DND-41 (cell line): ENCODE measurements at regions not wholly inside any gene's neighbourhood (a gene's known extent, or its start where the extent isn't known, plus 50 kb on each side); places are given as distances from the start of the nearest gene placed in this dataset.
"Not testable (repeated sequence)": the region's sequence is repeated elsewhere in the genome, so short reads cannot be mapped to it uniquely, and the experiment has no call there.

ENCODE experiments used
- EZH2 ChIP-seq: IDR thresholded peaks from 3 replicates; pipeline ENCODE4 v1.6.1; 2012; ENCODE audit warnings: borderline replicate concordance, low read depth, mild to moderate bottlenecking, moderate library complexity, low read length, inconsistent platforms; ENCODE audit not compliant: severe bottlenecking
- TF ChIP-seq, protein P1 (sequence below): IDR thresholded peaks from 2 replicates; pipeline ENCODE4 v1.5.1; 2012; ENCODE audit warnings: borderline replicate concordance, low read length, moderate library complexity, mild to moderate bottlenecking; ENCODE audit not compliant: poor library complexity, severe bottlenecking; ENCODE audit errors: extremely low read depth

DNA sequence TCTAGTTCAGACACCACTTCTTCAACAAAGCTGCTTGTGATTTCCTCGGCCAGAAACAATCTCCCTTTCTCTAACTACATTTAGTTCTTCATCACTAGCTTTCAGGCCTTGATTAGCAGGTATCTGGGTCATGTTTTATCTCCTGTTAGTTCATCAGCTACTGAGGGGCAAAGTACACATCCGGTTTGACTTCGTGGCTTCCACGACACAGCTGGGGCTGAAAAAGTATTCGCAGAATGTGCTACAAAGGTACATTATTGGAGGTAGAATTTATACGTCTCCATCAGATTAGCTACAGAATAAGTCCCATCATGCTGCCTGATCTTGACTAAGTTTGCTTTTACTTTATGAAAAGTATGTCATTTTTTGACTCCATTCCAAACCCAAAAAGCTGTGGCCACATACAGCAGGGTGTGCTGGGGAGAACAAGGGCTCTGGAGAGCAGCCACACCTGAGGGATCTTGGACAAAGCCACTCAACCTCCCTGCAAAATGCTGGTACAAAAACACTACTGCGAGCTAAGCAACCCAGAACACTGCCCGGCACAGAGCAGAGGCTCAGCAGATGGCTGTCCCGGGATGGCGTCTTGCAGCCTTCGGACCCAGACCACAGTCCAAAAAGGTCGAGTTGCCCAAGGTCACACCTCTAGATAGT is 158.9 kb upstream of the PRKX start:
- TF ChIP-seq, protein P1, sequence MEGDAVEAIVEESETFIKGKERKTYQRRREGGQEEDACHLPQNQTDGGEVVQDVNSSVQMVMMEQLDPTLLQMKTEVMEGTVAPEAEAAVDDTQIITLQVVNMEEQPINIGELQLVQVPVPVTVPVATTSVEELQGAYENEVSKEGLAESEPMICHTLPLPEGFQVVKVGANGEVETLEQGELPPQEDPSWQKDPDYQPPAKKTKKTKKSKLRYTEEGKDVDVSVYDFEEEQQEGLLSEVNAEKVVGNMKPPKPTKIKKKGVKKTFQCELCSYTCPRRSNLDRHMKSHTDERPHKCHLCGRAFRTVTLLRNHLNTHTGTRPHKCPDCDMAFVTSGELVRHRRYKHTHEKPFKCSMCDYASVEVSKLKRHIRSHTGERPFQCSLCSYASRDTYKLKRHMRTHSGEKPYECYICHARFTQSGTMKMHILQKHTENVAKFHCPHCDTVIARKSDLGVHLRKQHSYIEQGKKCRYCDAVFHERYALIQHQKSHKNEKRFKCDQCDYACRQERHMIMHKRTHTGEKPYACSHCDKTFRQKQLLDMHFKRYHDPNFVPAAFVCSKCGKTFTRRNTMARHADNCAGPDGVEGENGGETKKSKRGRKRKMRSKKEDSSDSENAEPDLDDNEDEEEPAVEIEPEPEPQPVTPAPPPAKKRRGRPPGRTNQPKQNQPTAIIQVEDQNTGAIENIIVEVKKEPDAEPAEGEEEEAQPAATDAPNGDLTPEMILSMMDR: not testable (repeated sequence)
- not testable (repeated sequence) for TF ChIP-seq EZH2
